ENCODE measurements at regions not wholly inside any gene's neighbourhood (a gene's known extent, or its start where the extent isn't known, plus 50 kb on each side); places are given as distances from the start of the nearest gene placed in this dataset.
"Not testable (repeated sequence)": the region's sequence is repeated elsewhere in the genome, so short reads cannot be mapped to it uniquely, and the experiment has no call there.

- Histone ChIP-seq H3K4me1 (no peaks in the 10 kb centered on the region), H3K27me3 (no peaks in the 10 kb centered on the region), H3K4me3 (ENCODE audit: low read depth, low read length) (no peak overlapping the region), H3K36me3 (no peaks in the 10 kb centered on the region), H3K9me3 (no peaks in the 10 kb centered on the region)
- no peak for TF ChIP-seq CTCF (IDR thresholded peaks at IDR 0.05; ENCODE audit: low read depth, low read length)
- no peak for DNase-seq
Measured at GRCh38 chr3:17817545-17817944, 75.1 kb upstream of the TBC1D5 start.

- H3K9me3 ChIP-seq; H3K4me1 ChIP-seq; H3K36me3 ChIP-seq; H3K27me3 ChIP-seq; H3K4me3 ChIP-seq (ENCODE audit: low read depth, low read length); DNase-seq: not testable (repeated sequence)
Measured at GRCh38 chr3:17816839-17817238, 74.4 kb upstream of the TBC1D5 start.

DNA sequence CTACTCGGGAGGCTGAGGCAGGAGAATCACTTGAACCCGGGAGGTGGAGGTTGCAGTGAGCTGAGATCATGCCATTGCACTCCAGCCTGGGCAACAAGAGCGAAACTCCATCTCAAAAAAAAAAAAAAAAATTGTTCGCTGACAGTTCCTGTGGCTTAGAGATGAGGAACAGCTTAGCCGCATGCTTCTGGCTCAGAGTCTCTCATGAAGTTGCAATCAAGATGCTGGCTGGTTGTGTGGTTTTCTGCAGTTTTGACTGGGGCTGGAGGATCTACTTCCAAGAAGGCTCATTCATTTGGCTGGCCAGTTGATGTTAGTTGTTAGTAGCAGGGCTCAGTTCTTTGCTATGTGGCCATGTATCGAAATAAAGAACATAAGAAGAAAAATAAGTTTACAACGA, 69.9 kb upstream of the TBC1D5 start:
- DNase-seq; H3K36me3 ChIP-seq; H3K4me1 ChIP-seq; H3K27me3 ChIP-seq; H3K4me3 ChIP-seq (ENCODE audit: low read depth, low read length); H3K9me3 ChIP-seq: not testable (repeated sequence)

GRCh38 chr3:17811646-17812045, 69.2 kb upstream of the TBC1D5 start:
- Histone ChIP-seq H3K27me3 (no peaks in the 10 kb centered on the region), H3K4me3 (ENCODE audit: low read depth, low read length) (no peak overlapping the region), H3K36me3 (no peaks in the 10 kb centered on the region), H3K4me1 (no peaks in the 10 kb centered on the region), H3K9me3 (no peaks in the 10 kb centered on the region)
- no peak for TF ChIP-seq CTCF (IDR thresholded peaks at IDR 0.05; ENCODE audit: low read depth, low read length)
- no peak for DNase-seq

DNA sequence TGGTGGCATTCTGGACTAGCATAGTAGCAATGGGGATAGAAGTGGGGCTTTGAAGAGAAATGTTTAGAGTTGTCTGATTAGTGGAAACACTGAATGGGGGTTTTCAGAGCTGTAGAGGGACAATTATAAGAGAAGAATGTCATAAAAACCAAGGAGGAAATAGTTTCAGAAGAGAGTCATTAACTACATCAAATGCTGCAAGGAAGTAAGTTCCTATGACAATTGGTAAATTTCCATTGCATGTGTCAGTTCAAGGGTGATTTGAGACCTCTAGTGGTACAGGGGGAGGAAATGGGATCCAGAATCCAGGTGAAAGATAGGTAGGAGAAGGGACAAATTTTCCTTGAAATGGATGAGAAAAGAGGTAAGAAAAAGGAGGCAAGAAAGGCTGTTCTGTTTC, 68.3 kb upstream of the TBC1D5 start:
- no peaks in the 10 kb centered on the region for H3K36me3 ChIP-seq
- H3K27me3 ChIP-seq, result no peaks in the 10 kb centered on the region
- H3K4me3 ChIP-seq (ENCODE audit: low read depth, low read length), result no peak overlapping the region
- H3K9me3 ChIP-seq, result no peaks in the 10 kb centered on the region
- H3K4me1 ChIP-seq, result no peaks in the 10 kb centered on the region
- peak; percentile 6; the same call in 1 of the 2 replicates for TF ChIP-seq CTCF (IDR thresholded peaks at IDR 0.05; ENCODE audit: low read depth, low read length)
- no peak for DNase-seq

- no peak for TF ChIP-seq CTCF (IDR thresholded peaks at IDR 0.05; ENCODE audit: low read depth, low read length)
Measured at GRCh38 chr3:17808994-17809393, 66.6 kb upstream of the TBC1D5 start.

GRCh38 chr3:17806876-17807275, 64.4 kb upstream of the TBC1D5 start:
- no peaks in the 10 kb centered on the region for H3K27me3 ChIP-seq
- no peak for DNase-seq
- TF ChIP-seq CTCF (IDR thresholded peaks at IDR 0.05; ENCODE audit: low read depth, low read length), result no peak
- no peaks in the 10 kb centered on the region for H3K9me3 ChIP-seq
- H3K4me3 ChIP-seq (ENCODE audit: low read depth, low read length), result no peak overlapping the region
- no peaks in the 10 kb centered on the region for H3K4me1 ChIP-seq
- H3K36me3 ChIP-seq, result no peaks in the 10 kb centered on the region

More at GRCh38 chr3:17808994-17809393, 66.6 kb upstream of the TBC1D5 start:
- H3K36me3 ChIP-seq, result no peaks in the 10 kb centered on the region
- H3K27me3 ChIP-seq, result no peaks in the 10 kb centered on the region
- H3K4me3 ChIP-seq (ENCODE audit: low read depth, low read length), result no peak overlapping the region
- H3K9me3 ChIP-seq, result no peaks in the 10 kb centered on the region
- peak; percentile 47 for DNase-seq
- no peaks in the 10 kb centered on the region for H3K4me1 ChIP-seq
